Pons (tissue), 1 donor: ENCODE measurements at regions not wholly inside any gene's neighbourhood (a gene's known extent, or its start where the extent isn't known, plus 50 kb on each side); places are given as distances from the start of the nearest gene placed in this dataset.
A peak's percentile ranks its signal among the peaks of the same experiment; 100 is the strongest.

Experiments used
- DNase-seq: peaks from one replicate; pipeline ENCODE4 v3.0.0-alpha.2; 2016; ENCODE audit warnings: low spot score

GRCh38 chr1:212225416-212225815, 59.8 kb upstream of the PPP2R5A start:
- DNase-seq: peak; percentile 29

- DNase-seq: no peak
Observed at GRCh38 chr1:212225871-212226302, 59.3 kb upstream of the PPP2R5A start.

GRCh38 chr1:212226467-212226866, 58.7 kb upstream of the PPP2R5A start:
- no peak for DNase-seq

GRCh38 chr1:212228076-212228475, 57.1 kb upstream of the PPP2R5A start:
- no peak for DNase-seq

GRCh38 chr1:212228591-212229119, 56.6 kb upstream of the PPP2R5A start:
- DNase-seq: no peak

- no peak for DNase-seq
Observed at GRCh38 chr1:212229654-212230053, 55.6 kb upstream of the PPP2R5A start.

- no peak for DNase-seq
Observed at GRCh38 chr1:212230329-212230728, 54.9 kb upstream of the PPP2R5A start.

GRCh38 chr1:212231372-212231771, 53.8 kb upstream of the PPP2R5A start:
- DNase-seq: no peak

GRCh38 chr1:212232090-212232489, 53.1 kb upstream of the PPP2R5A start:
- no peak for DNase-seq

GRCh38 chr1:212233321-212233720, 51.9 kb upstream of the PPP2R5A start:
- DNase-seq: no peak

- DNase-seq: peak; percentile 27
Observed at GRCh38 chr1:212234431-212235395, 50.5 kb upstream of the PPP2R5A start.
